LNCAP (cell line): ENCODE measurements at regions not wholly inside any gene's neighbourhood (a gene's known extent, or its start where the extent isn't known, plus 50 kb on each side); places are given as distances from the start of the nearest gene placed in this dataset.

Experiments used
- TF ChIP-seq, protein P1 (sequence below): fragments of 450-650 bp; IDR thresholded peaks from 2 replicates; pipeline ENCODE4 v1.5.1; 2017; ENCODE audit warnings: mild to moderate bottlenecking

DNA sequence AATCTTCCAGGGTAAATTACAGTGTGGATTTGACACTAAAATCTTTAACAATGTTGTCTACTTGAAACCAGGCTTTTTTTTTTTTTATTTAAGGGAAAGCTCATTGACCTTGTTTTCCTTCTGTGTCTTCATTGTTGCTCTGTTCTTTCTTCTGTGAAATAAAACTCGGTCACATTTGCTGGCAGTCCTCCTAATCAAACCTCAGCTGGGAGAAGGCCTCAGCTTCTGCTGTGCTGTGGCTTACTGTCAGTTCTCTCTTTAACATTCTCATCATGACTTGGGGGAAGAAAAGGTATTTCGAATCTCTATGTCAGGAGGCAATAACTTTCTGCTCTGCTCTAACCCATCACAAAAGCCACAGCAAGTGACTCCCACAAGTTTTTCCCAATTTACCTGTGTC, 268.9 kb downstream of the ZNF608 start:
- TF ChIP-seq, protein P1, sequence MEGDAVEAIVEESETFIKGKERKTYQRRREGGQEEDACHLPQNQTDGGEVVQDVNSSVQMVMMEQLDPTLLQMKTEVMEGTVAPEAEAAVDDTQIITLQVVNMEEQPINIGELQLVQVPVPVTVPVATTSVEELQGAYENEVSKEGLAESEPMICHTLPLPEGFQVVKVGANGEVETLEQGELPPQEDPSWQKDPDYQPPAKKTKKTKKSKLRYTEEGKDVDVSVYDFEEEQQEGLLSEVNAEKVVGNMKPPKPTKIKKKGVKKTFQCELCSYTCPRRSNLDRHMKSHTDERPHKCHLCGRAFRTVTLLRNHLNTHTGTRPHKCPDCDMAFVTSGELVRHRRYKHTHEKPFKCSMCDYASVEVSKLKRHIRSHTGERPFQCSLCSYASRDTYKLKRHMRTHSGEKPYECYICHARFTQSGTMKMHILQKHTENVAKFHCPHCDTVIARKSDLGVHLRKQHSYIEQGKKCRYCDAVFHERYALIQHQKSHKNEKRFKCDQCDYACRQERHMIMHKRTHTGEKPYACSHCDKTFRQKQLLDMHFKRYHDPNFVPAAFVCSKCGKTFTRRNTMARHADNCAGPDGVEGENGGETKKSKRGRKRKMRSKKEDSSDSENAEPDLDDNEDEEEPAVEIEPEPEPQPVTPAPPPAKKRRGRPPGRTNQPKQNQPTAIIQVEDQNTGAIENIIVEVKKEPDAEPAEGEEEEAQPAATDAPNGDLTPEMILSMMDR = no peak

DNA sequence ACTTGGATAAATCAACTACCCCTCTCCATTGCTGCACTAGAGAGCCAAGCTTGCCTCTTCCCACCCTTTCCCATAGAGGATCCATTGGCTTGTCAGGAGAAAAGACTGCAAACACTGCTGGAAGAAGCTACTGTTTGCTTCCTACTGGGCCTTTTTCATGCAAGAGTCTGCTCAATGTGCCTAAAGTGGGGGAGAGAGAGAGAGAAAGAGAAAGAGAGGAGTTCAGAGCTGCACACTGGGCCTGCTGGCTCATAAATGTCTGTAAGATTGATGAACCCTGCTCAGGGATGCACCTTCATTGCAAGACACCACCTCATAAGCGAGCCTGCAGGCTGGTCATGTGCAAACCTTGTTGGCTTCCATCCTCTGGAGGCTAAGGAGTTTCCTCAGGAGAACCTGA, 269.4 kb downstream of the ZNF608 start:
- TF ChIP-seq, protein P1 = no peak

DNA sequence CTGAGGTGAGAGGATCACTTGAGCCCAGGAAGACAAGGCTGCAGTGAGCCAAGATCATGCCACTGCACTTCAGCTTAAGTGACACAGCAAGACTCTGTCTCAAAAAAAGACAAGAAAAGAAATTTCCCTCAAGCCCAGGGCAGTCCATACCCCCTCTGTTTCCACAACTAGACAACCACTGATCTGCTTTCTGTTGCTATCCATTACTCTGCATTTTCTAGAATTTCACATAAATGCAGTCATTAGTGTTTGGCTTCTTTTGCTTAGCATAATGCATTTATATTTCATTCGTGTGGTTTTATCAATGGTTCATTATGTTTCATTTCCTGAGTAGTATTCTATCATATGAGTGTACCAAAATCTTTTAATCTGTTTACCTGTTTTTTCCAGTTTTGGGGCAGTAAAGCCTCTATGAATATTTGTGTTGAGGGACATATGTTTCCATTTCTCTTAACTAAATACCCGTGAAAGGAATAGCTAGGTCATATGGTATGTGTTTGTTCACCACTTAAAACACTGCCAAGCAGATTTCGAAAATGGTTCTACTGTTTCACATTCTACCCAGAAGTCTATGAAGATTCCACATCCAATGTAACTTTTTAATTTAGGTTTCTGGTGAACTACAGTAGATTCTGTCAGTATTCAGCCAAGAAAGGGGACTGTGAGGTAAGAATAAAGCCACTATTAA, 271.8 kb downstream of the ZNF608 start:
- TF ChIP-seq, protein P1 = no peak

DNA sequence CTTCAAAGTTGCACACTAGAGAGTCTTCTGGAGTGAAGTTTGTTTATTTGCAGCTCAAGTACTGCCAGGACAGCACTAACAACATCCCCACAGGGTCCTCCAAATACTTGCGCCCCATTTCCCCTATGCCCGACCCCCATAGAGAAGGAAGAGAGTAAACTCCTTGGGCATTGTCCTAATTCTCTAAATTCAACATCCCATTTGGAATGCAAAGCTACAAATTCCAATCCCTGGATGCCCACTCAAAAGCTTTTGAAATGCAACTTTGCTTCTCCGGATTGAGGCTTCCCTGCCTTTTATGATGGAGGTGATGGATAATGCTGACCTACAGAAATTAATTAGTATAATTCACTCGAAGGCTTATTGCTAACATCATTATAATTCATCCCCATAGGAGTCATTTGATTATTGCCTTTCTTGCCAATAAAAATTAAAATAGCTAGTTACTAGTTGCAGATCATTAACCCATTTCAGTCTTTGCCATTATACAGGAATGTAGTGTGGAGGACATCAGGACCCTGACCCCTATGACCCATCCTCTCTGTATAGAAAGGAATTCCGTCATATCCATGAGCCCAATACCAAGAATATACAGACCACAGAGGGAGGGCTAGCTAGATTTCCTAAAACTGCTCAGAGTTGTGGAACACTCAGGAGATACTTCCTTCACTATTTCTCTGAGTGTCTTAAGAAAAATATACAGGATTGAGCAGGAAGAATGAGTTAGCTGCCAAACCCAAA, 277.6 kb downstream of the ZNF608 start:
- TF ChIP-seq, protein P1 = no peak

DNA sequence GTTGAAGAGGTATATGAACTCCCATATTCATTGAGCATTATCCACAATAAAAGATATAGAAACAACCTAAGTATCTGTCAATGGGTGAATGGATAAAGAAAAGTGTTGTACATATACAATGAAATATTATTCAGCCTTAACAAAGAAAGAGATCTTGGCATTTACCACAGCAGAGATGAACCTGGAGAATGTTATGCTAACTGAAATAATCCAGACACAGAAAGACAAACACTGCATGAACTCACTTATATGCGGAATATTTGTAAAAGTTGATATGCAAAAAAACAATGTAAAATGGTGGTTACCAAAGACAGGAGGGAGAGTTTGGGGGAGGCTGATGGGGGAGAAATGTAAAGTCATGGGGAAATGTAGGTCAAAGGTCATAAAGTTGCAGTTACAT, 278.7 kb downstream of the ZNF608 start:
- TF ChIP-seq, protein P1 = no peak

DNA sequence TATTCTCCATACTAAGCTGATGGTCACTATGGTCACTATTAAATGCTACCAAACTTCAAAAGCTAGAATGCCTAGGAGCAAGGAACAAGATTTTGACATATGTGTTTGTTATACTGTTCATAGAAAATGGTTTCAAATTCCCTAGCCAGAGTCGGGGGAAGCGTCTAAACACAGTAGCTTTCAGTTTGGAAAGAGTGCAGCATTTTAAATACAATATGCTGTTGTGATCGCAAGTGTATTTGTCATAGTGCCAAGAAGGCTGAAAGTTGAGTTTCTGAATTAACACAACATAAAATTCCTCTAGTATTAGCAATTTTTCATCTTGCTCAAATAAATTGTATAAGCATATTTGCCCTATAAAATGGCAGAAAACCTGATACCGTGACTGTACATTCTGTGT, 280.4 kb downstream of the ZNF608 start:
- TF ChIP-seq, protein P1 = no peak

DNA sequence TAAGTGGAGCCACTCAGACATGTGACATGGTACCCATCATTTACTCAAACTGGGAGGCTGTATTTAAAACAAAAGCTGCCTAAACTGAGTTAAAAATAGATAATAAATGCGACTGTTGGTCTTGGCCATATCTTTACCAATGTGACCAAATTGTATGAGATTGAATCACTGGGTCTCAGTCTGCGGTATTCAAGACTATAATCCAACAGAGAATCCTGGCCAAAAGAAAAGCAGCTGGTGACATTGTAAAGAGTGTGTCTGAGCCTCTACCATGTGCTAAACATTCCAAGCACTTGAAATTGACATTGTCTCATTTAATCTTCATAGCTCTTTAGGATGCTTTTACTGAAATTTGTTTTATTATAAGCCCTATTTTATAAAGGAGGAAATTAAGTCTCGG, 282.6 kb downstream of the ZNF608 start:
- TF ChIP-seq, protein P1 = no peak
